ENCODE measurements at regions not wholly inside any gene's neighbourhood (a gene's known extent, or its start where the extent isn't known, plus 50 kb on each side); places are given as distances from the start of the nearest gene placed in this dataset.

GRCh38 chr7:51995596-51996179 lies 679.1 kb upstream of the COBL start:
- H3K4me3 ChIP-seq (ENCODE audit: low read depth, poor library complexity, severe bottlenecking): no peak overlapping the region
- TF ChIP-seq CTCF (IDR thresholded peaks at IDR 0.05): no peak
- no peak for TF ChIP-seq POLR2A (IDR thresholded peaks at IDR 0.05)
- intact Hi-C loops (cut with DNase I; ENCODE audit: low total_unique reads): no loop called here
- WGBS, 2 donors: 62 to 64% methylated on average over 2 of the region's 2 CpGs
- no peak for DNase-seq (ENCODE audit: low spot score in 2 of 2)

- intact Hi-C loops (cut with DNase I; ENCODE audit: low total_unique reads): no loop called here
- WGBS, 2 donors: 60 to 61% methylated on average over 5 of the region's 5 CpGs
- TF ChIP-seq CTCF (IDR thresholded peaks at IDR 0.05): no peak
- TF ChIP-seq POLR2A (IDR thresholded peaks at IDR 0.05): no peak
- DNase-seq (ENCODE audit: low spot score in 2 of 2): no peak
- no peak overlapping the region for H3K4me3 ChIP-seq (ENCODE audit: low read depth, poor library complexity, severe bottlenecking)
Measured at GRCh38 chr7:51982653-51983052, 666.0 kb upstream of the COBL start.

GRCh38 chr7:51980812-51981211 lies 664.2 kb upstream of the COBL start:
- no peak overlapping the region for H3K4me3 ChIP-seq (ENCODE audit: low read depth, poor library complexity, severe bottlenecking)
- intact Hi-C loops (cut with DNase I; ENCODE audit: low total_unique reads): no loop called here
- no peak for DNase-seq (ENCODE audit: low spot score in 2 of 2)
- TF ChIP-seq CTCF (IDR thresholded peaks at IDR 0.05) (no peak), POLR2A (IDR thresholded peaks at IDR 0.05) (no peak)
- 77 to 82% methylated on average over 2 of the region's 2 CpGs for WGBS, 2 donors

GRCh38 chr7:51980313-51980712 lies 663.7 kb upstream of the COBL start:
- no peak overlapping the region for H3K4me3 ChIP-seq (ENCODE audit: low read depth, poor library complexity, severe bottlenecking)
- intact Hi-C loops (cut with DNase I; ENCODE audit: low total_unique reads): no loop called here
- WGBS, 2 donors: 63 to 68% methylated on average over 2 of the region's 2 CpGs
- no peak for DNase-seq (ENCODE audit: low spot score in 2 of 2)
- TF ChIP-seq POLR2A (IDR thresholded peaks at IDR 0.05) (no peak), CTCF (IDR thresholded peaks at IDR 0.05) (no peak)

GRCh38 chr7:51977913-51978312 lies 661.3 kb upstream of the COBL start:
- TF ChIP-seq POLR2A (IDR thresholded peaks at IDR 0.05): no peak
- TF ChIP-seq CTCF (IDR thresholded peaks at IDR 0.05): no peak
- no peak for DNase-seq (ENCODE audit: low spot score in 2 of 2)
- intact Hi-C loops (cut with DNase I; ENCODE audit: low total_unique reads): no loop called here
- H3K4me3 ChIP-seq (ENCODE audit: low read depth, poor library complexity, severe bottlenecking): no peak overlapping the region

GRCh38 chr7:51973939-51974338 lies 657.3 kb upstream of the COBL start:
- DNase-seq (ENCODE audit: low spot score in 2 of 2): no peak
- no peak for TF ChIP-seq POLR2A (IDR thresholded peaks at IDR 0.05)
- no peak for TF ChIP-seq CTCF (IDR thresholded peaks at IDR 0.05)
- H3K4me3 ChIP-seq (ENCODE audit: low read depth, poor library complexity, severe bottlenecking): no peak overlapping the region
- intact Hi-C loops (cut with DNase I; ENCODE audit: low total_unique reads): no loop called here
- WGBS, 2 donors: 44 to 63% methylated on average over 3 of the region's 3 CpGs

All from lower leg skin (tissue), 4 donors.